NCI-H146 (cell line): ENCODE measurements at regions not wholly inside any gene's neighbourhood (a gene's known extent, or its start where the extent isn't known, plus 50 kb on each side); places are given as distances from the start of the nearest gene placed in this dataset.
"Not testable (repeated sequence)": the region's sequence is repeated elsewhere in the genome, so short reads cannot be mapped to it uniquely, and the experiment has no call there.

Experiments used
- DNase-seq: peaks from one replicate; lab custom pipeline; 2025; lab: John Stamatoyannopoulos, UW

DNA sequence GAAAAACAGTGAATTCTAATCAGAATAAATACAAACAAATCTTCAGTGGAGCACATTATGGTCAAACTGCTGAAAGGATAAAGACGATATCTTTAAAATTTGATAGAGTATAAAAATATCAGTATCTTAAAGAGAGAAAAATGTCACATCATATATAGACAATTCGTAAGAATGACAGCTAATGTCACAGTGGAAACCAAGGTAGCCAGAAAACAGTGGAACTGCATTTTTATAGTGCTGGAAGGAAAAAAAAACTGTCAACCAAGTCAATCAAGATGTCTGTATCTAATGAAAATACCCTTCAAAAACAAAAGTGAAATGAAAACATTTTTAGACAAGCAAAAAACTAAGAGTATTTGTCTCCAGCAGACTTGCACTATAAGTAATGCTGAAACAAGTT is 73.4 kb upstream of the HMGXB4 start:
- no peak for DNase-seq

GRCh38 chr22:35186492-35186891 is 70.8 kb upstream of the HMGXB4 start:
- DNase-seq, result no peak

GRCh38 chr22:35188930-35189329 is 68.4 kb upstream of the HMGXB4 start:
- DNase-seq, result not testable (repeated sequence)

DNA sequence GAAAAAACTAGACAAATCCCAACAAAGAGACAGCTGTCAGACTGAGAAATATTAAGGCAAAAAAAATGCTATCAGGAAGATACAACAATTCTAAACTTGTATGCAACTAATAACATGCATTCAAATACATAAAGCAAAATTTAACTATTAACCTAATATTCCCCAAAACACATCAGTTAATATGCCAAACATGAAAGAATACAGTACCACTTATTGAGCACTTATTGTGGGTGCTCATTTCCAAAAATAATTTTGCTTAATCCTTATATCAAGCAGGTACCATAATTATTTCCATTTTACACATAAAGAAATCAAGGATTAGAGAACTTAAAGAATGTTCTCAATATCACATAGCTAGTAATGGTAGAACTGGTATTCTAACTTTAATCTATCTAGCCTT is 67.7 kb upstream of the HMGXB4 start:
- no peak for DNase-seq

GRCh38 chr22:35191412-35191811 is 65.9 kb upstream of the HMGXB4 start:
- DNase-seq, result no peak

DNA sequence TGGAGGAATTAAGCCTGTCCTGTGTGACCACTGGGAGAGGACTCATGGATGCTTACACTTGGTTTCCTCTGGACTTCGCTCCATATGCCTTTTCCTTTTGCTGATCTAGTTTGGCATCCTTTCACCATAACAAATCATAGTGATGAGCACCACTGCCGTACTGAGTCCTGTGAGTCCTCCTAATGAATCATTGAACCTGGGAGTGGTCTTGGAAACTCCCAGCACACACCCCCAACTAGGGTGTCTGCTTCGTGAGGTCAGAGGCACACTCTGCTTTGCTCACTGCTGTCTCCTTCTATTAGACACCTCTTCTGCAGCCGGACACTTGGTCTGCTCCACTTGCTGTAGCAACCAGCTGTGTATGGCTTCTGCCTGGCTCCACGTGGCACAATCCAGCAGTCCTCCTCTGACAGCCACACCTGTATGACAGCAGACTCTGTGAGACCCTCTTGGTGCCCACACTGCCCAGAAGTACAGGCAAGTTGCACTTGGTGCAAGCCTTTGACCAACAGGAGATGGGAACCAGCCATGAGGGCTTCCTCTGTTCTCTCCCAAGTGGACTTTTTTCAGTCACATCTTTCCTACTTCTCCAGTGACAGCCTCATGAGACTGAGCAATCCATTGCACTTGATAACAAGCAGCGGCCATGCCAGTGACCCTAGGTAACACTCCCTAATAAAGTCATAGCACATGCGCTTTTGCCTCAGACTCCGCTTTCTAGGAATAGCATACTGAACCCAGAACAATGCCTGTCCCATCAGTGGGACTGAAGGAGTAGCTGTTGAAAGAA is 65.0 kb upstream of the HMGXB4 start:
- no peak for DNase-seq

DNA sequence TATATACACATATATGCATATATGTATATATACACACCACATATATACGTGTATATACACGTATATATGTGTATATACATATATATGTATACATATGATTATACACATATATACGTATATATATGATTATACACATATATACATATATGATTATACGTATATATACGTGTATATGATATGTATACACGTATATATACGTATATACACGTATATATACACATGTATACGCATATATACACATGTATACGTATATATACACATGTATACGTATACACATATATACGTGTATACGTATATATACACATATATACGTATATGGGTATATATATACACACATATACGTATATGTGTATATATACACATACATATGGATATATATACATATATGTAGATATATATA is 62.1 kb upstream of the HMGXB4 start:
- no peak for DNase-seq

DNA sequence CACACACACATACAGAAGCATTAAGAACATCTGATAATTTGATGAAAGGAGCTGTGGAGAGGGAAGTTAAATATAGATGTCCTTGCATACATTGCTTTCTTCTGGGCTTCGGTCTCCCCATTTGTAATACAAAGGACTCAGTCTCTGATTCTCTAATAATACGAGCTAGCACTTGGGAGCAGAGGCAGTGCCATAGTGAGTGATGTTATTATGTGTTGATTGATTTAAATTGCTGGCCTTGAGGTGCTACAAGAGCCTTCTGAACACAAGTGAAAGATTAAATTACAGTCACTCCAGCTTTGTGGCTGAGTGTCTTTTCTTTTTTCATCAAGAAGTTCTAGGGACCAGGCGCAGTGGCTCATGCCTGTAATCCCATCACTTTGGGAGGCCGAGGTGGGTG is 61.5 kb upstream of the HMGXB4 start:
- no peak for DNase-seq

GRCh38 chr22:35197071-35197470 is 60.2 kb upstream of the HMGXB4 start:
- DNase-seq, result no peak

DNA sequence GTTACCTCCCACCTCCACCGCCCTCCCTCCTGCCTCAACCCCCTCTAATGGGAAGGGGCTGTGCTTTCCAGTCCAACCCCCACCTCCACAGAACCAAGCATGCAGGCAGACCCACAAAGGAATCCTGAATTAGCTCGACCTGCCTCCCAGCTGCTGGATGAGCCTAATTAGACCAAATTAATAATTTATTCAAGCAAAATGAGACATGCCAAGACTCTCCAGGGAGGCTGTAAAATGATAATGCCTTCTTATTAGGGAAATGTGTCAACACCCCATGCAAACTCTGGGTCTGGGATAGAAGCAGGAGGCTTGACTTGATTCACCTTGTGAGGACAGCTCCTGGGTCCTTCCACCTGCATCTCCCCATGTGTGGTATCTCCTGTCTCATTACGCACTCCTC is 59.4 kb upstream of the HMGXB4 start:
- no peak for DNase-seq

- no peak for DNase-seq
These were observed 58.6 kb upstream of the HMGXB4 start for GRCh38 chr22:35198738-35199137.

DNA sequence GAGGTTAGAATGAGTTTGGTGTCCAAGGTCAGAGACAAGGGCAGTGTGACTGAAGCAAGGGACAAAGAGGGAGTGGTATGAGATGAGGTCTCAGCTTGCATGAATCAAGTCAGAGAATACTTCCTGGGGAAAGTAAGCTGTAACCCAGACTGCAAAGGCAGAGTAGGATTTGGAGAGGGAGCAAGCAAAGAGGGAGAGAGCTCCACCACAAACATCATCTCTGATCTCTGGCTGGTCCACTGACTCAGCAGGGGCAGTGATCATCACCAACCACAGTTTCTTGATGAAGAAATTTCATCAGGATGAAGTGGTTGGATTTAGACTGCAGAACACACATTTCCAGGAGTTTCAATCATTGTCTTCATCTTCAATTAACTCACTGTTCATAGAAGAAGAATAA is 54.9 kb upstream of the HMGXB4 start:
- DNase-seq, result no peak

DNA sequence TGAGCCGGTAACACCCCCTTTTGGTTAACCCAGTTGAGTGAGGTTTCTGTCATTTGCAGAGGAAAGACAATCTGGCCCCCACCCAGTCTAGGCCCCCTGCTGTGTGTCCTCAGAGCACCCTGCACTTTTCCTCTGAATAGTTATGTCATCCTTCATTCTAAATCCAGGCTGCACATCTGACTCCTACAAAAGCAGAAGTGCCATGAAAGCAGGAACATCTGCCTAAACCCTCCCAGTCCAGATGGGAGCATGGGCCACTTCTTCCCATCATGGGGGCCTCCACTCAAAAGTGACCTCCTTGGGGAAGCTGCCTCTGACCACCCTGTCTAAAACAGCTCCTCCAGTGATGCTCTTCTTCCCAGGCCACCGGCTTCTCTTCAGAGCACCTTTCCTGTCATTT is 53.7 kb upstream of the HMGXB4 start:
- no peak for DNase-seq

- no peak for DNase-seq
These were observed 52.2 kb upstream of the HMGXB4 start for GRCh38 chr22:35204807-35205775.

- no peak for DNase-seq
These were observed 51.3 kb upstream of the HMGXB4 start for GRCh38 chr22:35205961-35206360.

DNA sequence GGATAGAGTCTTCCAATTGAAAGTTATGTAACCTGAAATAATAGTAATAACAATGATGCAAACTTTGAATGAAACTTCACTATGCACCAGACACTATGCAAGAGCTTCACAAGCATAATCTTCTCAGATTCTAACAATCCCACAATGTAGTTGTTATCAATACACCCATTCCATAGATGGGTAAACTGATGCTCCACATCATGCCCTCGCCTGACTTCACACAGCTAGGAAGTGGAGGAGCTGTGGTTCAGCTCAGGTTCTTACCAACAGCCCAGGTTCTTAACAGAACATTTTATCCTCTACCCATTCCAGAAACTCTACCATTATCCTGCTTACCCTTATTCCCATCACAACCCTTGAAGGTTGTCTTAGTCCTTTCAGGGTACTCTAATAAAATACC is 50.4 kb upstream of the HMGXB4 start:
- DNase-seq, result no peak
